GM12864 (cell line): ENCODE measurements at regions not wholly inside any gene's neighbourhood (a gene's known extent, or its start where the extent isn't known, plus 50 kb on each side); places are given as distances from the start of the nearest gene placed in this dataset.
A peak's percentile ranks its signal among the peaks of the same experiment; 100 is the strongest.

Experiments
- DNase-seq: peaks from one replicate; pipeline ENCODE4 v3.0.0-alpha.2; 2011; ENCODE audit warnings: low read depth
- H3K4me3 ChIP-seq: 2 replicates; pipeline ENCODE4 v1.5.1; 2011; ENCODE audit warnings: mild to moderate bottlenecking, low read depth, low read length, control low read depth
- TF ChIP-seq, protein P1 (sequence below): IDR thresholded peaks from 2 replicates; pipeline ENCODE4 v1.5.1; 2011; ENCODE audit warnings: low read depth, mild to moderate bottlenecking, moderate library complexity, low read length, control low read depth, inconsistent platforms; ENCODE audit errors: missing control alignments

DNA sequence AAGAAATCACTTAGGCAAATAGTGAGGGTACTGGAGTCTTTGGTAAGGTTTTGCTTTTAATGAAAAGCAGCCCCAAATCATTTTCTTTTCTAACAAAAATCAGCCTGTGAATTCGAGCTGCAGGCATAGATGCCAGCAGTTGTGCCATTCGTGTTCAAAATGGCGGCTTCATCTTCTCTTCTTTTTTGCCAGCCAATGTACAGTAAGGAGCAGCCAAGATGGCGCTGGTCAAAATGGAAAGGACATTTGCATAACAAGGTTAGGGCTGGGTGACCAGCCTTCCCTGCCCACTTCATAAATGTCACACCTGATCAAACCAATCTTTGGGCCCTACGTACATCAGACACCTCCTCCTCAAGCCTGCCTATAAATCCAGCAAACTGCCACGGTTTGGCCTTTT is 100.2 kb upstream of the RGS1 start:
- no peak overlapping the region for H3K4me3 ChIP-seq
- TF ChIP-seq, protein P1, sequence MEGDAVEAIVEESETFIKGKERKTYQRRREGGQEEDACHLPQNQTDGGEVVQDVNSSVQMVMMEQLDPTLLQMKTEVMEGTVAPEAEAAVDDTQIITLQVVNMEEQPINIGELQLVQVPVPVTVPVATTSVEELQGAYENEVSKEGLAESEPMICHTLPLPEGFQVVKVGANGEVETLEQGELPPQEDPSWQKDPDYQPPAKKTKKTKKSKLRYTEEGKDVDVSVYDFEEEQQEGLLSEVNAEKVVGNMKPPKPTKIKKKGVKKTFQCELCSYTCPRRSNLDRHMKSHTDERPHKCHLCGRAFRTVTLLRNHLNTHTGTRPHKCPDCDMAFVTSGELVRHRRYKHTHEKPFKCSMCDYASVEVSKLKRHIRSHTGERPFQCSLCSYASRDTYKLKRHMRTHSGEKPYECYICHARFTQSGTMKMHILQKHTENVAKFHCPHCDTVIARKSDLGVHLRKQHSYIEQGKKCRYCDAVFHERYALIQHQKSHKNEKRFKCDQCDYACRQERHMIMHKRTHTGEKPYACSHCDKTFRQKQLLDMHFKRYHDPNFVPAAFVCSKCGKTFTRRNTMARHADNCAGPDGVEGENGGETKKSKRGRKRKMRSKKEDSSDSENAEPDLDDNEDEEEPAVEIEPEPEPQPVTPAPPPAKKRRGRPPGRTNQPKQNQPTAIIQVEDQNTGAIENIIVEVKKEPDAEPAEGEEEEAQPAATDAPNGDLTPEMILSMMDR, result no peak
- no peak for DNase-seq

- H3K4me3 ChIP-seq, result no peak overlapping the region
- TF ChIP-seq, protein P1, result no peak
Measured at GRCh38 chr1:192475970-192476369, 99.6 kb upstream of the RGS1 start.

GRCh38 chr1:192476802-192477298 is 98.7 kb upstream of the RGS1 start:
- TF ChIP-seq, protein P1, result no peak
- no peak overlapping the region for H3K4me3 ChIP-seq

More at GRCh38 chr1:192475970-192476369, 99.6 kb upstream of the RGS1 start:
- no peak for DNase-seq

DNA sequence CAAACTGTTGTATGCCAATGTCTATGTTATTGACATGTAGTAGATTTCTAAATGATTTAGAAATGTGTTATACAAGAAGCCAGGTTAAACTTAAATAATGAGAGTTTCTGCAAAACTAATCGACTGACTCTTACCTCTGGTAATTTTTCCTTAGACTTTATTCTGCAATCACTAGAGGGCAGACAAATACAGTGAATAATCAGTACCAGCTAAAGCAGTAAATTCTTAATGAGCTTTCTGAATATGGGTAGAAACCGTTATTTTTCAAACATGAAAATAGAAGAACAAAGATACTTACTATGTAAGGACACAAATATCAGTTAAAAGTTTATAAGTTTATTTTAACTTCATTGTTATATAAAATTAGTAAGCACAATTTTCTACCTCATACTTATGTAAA is 97.9 kb upstream of the RGS1 start:
- DNase-seq, result no peak
- TF ChIP-seq, protein P1, result peak; percentile 31

More at GRCh38 chr1:192476802-192477298, 98.7 kb upstream of the RGS1 start:
- peak; percentile 57 for DNase-seq

GRCh38 chr1:192485692-192486436 is 89.7 kb upstream of the RGS1 start:
- no peak for DNase-seq
- TF ChIP-seq, protein P1, result no peak
- no peak overlapping the region for H3K4me3 ChIP-seq

More for the DNA sequence above, 97.9 kb upstream of the RGS1 start:
- no peak overlapping the region for H3K4me3 ChIP-seq

DNA sequence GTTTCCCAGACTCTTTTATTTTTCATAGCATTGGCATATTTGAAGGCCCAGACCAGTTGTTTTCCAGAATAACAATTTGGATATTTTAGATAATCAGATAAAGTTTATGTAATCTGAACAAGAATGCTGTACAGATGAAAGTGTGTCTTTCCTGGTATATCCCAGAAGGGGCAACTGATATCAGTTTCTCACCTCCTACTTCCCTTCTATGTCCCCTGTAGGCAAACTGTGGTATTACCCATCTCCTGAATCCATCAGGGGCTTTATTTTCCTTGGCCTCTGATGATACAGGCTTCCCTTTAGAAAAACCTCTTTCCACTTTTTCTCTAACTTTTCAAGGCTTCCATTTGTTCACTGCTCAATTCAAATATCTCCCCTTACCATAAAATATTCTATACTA is 87.5 kb upstream of the RGS1 start:
- TF ChIP-seq, protein P1, result no peak
- no peak for DNase-seq
- no peak overlapping the region for H3K4me3 ChIP-seq

DNA sequence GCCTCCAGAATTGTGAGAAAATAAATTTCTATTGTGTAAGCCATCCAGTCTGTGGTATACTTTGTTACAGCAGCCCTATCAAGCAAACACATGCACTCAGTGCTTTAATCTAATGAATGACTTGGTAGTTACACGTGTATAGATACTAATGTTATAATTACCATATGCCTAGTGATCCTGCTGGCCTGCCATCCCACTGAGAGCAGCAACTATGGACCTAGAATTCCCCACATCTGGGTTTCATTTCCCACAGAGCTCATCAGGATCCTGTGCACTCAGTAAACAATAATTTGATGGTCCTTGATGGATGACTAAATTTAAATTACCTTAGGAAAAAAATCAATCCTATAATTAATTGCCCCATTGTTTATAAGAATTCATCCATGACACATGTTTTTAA is 86.5 kb upstream of the RGS1 start:
- DNase-seq, result no peak
- TF ChIP-seq, protein P1, result no peak
- no peak overlapping the region for H3K4me3 ChIP-seq
